NB4 (cell line): ENCODE measurements at regions not wholly inside any gene's neighbourhood (a gene's known extent, or its start where the extent isn't known, plus 50 kb on each side); places are given as distances from the start of the nearest gene placed in this dataset.

Experiments used
- DNase-seq: peaks from one replicate; pipeline ENCODE4 v3.0.0; 2010; ENCODE audit warnings: low read depth
- H3K4me3 ChIP-seq: one replicate; pipeline ENCODE4 v1.5.1; 2011; ENCODE audit warnings: mild to moderate bottlenecking, low read depth, low read length, moderate library complexity
- MYC ChIP-seq: IDR thresholded peaks from 2 replicates; pipeline ENCODE4 v1.6.1; 2011; ENCODE audit warnings: low read depth, low read length
- POLR2A ChIP-seq: IDR thresholded peaks from 2 replicates; pipeline ENCODE4 v1.6.1; 2011; ENCODE audit warnings: mild to moderate bottlenecking; ENCODE audit not compliant: insufficient read length; ENCODE audit errors: extremely low read depth
- TF ChIP-seq, protein P1 (sequence below): IDR thresholded peaks from one replicate; pipeline ENCODE4 v1.5.1; 2012; ENCODE audit warnings: low read depth, low read length
- TF ChIP-seq, protein P2 (sequence below): IDR thresholded peaks from 2 replicates; pipeline ENCODE4 v1.6.1; 2011; ENCODE audit warnings: low read depth, low read length

- TF ChIP-seq, protein P1, sequence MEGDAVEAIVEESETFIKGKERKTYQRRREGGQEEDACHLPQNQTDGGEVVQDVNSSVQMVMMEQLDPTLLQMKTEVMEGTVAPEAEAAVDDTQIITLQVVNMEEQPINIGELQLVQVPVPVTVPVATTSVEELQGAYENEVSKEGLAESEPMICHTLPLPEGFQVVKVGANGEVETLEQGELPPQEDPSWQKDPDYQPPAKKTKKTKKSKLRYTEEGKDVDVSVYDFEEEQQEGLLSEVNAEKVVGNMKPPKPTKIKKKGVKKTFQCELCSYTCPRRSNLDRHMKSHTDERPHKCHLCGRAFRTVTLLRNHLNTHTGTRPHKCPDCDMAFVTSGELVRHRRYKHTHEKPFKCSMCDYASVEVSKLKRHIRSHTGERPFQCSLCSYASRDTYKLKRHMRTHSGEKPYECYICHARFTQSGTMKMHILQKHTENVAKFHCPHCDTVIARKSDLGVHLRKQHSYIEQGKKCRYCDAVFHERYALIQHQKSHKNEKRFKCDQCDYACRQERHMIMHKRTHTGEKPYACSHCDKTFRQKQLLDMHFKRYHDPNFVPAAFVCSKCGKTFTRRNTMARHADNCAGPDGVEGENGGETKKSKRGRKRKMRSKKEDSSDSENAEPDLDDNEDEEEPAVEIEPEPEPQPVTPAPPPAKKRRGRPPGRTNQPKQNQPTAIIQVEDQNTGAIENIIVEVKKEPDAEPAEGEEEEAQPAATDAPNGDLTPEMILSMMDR, result no peak
- no peak for TF ChIP-seq POLR2A
- TF ChIP-seq MYC, result no peak
- TF ChIP-seq, protein P2, sequence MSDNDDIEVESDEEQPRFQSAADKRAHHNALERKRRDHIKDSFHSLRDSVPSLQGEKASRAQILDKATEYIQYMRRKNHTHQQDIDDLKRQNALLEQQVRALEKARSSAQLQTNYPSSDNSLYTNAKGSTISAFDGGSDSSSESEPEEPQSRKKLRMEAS, result no peak
- no peak overlapping the region for H3K4me3 ChIP-seq
- DNase-seq, result no peak
Observed at GRCh38 chr20:63070771-63071540, 64.2 kb upstream of the BHLHE23 start.

GRCh38 chr20:63070301-63070625, 63.5 kb upstream of the BHLHE23 start:
- no peak overlapping the region for H3K4me3 ChIP-seq
- TF ChIP-seq, protein P2, result no peak
- TF ChIP-seq, protein P1, result no peak
- TF ChIP-seq POLR2A (no peak), MYC (no peak)
- no peak for DNase-seq

DNA sequence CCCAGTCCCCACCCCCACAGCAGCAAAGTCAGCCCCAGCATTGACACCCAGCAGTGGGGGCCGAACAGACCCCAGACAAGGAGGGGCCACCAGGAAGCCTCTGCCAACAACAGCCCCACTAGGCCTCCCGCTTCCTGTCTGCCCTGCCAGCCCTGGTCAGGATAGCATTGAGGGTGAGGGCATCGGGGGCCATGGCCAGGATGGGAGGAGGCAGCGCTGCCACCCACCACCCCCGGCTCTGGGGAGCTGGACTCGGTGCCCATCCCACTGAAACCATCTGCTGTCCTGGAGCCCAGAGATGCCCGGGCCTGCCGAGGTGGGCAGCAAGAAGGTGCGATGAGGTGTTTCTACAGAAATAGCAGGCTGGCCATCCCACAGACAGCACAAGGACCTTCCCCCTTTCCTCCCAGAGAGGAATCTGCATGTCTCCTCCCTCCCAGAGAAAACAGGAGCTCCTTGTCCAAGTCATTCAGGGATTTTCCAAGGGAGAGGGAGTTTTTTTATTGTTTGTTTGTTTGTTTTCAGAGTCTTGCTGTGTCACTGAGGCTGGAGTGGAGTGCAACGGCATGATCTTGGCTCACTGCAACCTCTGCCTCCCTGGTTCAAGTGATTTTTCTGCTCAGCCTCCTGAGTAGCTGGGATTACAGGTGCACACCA, 62.1 kb upstream of the BHLHE23 start:
- no peak overlapping the region for H3K4me3 ChIP-seq
- DNase-seq, result no peak
- TF ChIP-seq, protein P1, result no peak
- no peak for TF ChIP-seq POLR2A
- TF ChIP-seq, protein P2, result no peak
- no peak for TF ChIP-seq MYC

DNA sequence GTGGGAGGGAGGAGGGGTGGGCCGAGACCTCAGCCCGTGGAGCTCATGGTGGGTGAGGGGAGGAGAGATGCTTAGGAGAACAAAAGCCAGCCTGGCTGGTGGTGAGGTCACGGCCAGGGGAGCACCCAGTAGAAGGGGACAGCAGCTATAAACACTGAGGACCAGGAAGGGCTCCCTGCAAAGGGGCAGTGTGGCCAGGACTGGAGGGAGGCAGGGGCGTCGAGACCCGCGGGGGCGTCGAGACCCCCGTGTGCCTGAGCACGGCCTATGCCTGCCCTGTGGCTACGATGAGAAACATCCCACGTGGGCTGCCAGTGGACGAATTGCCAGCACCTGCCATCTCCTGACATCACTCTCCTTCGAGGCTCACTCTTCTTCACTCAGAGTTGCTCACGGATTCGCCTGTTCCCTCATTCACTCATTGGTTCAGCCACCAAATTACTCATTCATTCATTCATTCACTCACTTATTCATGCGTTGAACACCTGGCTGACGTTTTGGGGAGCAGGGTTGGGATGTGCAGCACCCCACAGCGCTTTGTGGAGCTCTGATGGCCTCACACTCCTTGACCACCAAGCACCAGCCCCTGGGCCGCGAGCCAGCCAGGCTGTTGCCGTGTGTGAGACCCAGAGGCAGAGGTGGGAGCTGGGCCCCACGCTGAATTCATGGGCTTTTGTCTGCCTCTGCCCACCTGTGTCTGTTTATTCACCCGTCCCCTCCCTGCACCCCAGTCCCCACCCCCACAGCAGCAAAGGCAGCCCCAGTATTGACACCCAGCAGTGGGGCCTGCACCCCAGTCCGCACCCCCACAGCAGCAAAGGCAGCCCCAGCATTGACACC, 61.2 kb upstream of the BHLHE23 start:
- no peak for DNase-seq
- TF ChIP-seq, protein P1, result no peak
- no peak for TF ChIP-seq POLR2A
- no peak for TF ChIP-seq MYC
- TF ChIP-seq, protein P2, result no peak
- no peak overlapping the region for H3K4me3 ChIP-seq

- DNase-seq, result no peak
- no peak overlapping the region for H3K4me3 ChIP-seq
- no peak for TF ChIP-seq MYC
- no peak for TF ChIP-seq POLR2A
- TF ChIP-seq, protein P2, result no peak
- TF ChIP-seq, protein P1, result no peak
Observed at GRCh38 chr20:63067266-63067635, 60.5 kb upstream of the BHLHE23 start.
